Esophagus muscularis mucosa (tissue), 4 donors: ENCODE measurements at regions not wholly inside any gene's neighbourhood (a gene's known extent, or its start where the extent isn't known, plus 50 kb on each side); places are given as distances from the start of the nearest gene placed in this dataset.
A peak's percentile ranks its signal among the peaks of the same experiment; 100 is the strongest.

Source experiments
- DNase-seq: peaks from one replicate; pipeline ENCODE4 v3.0.0-alpha.2; 2017; ENCODE audit errors: extremely low spot score
- H3K27ac ChIP-seq, 4 donors: fragments of 200-600 bp; sonication (generic); replicated peaks in 1 of 4; 1 replicate in 3 of 4; 2 replicates in 1 of 4; pipeline ENCODE4 v1.5.1; 2016 to 2019; ENCODE audit warnings: mild to moderate bottlenecking in 1 of 4
- H3K27me3 ChIP-seq, 4 donors: fragments of 200-600 bp; sonication (generic); one replicate each; pipeline versions ENCODE4 v1.5.1 to v1.6.0; 2016 to 2019
- H3K36me3 ChIP-seq, 4 donors: fragments of 200-600 bp; sonication (generic); one replicate each; pipeline ENCODE4 v1.5.1; 2016 to 2019
- H3K4me1 ChIP-seq, 4 donors: fragments of 200-600 bp; sonication (generic); one replicate each; pipeline ENCODE4 v1.5.1; 2016 to 2019
- H3K4me3 ChIP-seq, 4 donors: fragments of 200-600 bp; sonication (generic); 1 replicate in 2 of 4; 2 replicates in 2 of 4; pipeline ENCODE4 v1.5.1; 2016 to 2019; ENCODE audit warnings: mild to moderate bottlenecking in 4 of 4, moderate library complexity in 1 of 4
- H3K9me3 ChIP-seq, 4 donors: fragments of 200-600 bp; sonication (generic); 1 replicate in 3 of 4; 2 replicates in 1 of 4; pipeline ENCODE4 v1.5.1; 2016 to 2019
- CTCF ChIP-seq, 3 experiments: fragments of 200-600 bp in 2 of 3; fragments of 450-650 bp in 1 of 3; sonication (generic) in 2 of 3; IDR thresholded peaks; one replicate each; pipeline ENCODE4 v1.5.1; 2017 to 2019; ENCODE audit warnings: antibody characterized with exemption in 3 of 3, mild to moderate bottlenecking in 2 of 3, moderate library complexity in 1 of 3
- EP300 ChIP-seq: sonication (generic); formaldehyde crosslinking; IDR thresholded peaks from one replicate; pipeline ENCODE4 v1.6.1; 2017; ENCODE audit warnings: antibody characterized with exemption
- POLR2A ChIP-seq: fragments of 450-650 bp; IDR thresholded peaks from one replicate; pipeline ENCODE4 v1.6.1; 2017; ENCODE audit warnings: antibody characterized with exemption, moderate library complexity, mild to moderate bottlenecking, low read depth
- POLR2AphosphoS5 ChIP-seq, 2 donors: sonication (generic); formaldehyde crosslinking; IDR thresholded peaks; one replicate each; pipeline ENCODE4 v1.6.1; 2017; ENCODE audit warnings: antibody characterized with exemption in 2 of 2
- WGBS: methylation state at CpG from one replicate; pipeline ENCODE4 v1.1.5; 2018; 5-methylcytosine and 5-hydroxymethylcytosine counted together
- intact Hi-C: fragments of 100-400 bp; cut with DNase I; formaldehyde crosslinking; loops from one replicate; pipeline ENCODE4 v1.15.1; 2023

- intact Hi-C loops: no loop called here
- H3K4me1 ChIP-seq: peaks cover 0 to 22% (median 11%) of the 10 kb centered on the region in 4 donors
- no peak for TF ChIP-seq CTCF (IDR thresholded peaks at IDR 0.05)
- peak in 1 of 2 donors; percentile 20 for TF ChIP-seq POLR2AphosphoS5 (IDR thresholded peaks at IDR 0.05)
- TF ChIP-seq POLR2A: no peak
- TF ChIP-seq EP300: no peak
- no peaks in the 10 kb centered on the region for H3K36me3 ChIP-seq
- no peak overlapping the region for H3K4me3 ChIP-seq
- H3K27me3 ChIP-seq: no peaks in the 10 kb centered on the region
- peaks cover 0 to 3% (median 1%) of the 10 kb centered on the region in 4 donors for H3K9me3 ChIP-seq
- no peak for DNase-seq
- peak overlapping the region in 3 of 4 donors; percentile 17 to 67 (median 20) for H3K27ac ChIP-seq
- 43% methylated on average over 9 of the region's 9 CpGs for WGBS
These were observed 212.7 kb upstream of the FGGY start for GRCh38 chr1:59083946-59084865.

DNA sequence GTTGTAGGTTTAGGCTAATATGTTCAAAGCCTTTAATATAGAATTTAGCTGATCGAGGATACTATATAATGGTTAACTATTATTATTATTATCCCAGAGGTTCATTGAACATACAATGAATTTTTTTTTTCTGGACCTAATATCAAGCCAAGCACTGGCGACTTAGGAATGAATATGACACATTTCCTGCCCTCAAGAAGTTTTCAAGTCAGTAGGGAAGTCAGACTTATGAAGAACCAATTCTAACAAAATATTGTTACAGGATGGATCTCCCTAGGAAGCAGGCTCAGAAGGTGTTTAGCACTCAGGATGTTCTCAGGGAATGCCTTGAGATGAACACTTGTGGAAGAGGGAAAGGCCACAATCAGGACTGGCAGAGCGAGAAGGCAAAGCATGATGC lies 211.8 kb upstream of the FGGY start:
- intact Hi-C loops: no loop called here
- H3K27ac ChIP-seq: no peak overlapping the region
- WGBS: 85% methylated on average over 3 of the region's 3 CpGs
- H3K4me3 ChIP-seq: no peak overlapping the region
- peaks cover 0 to 15% (median 9%) of the 10 kb centered on the region in 4 donors for H3K4me1 ChIP-seq
- no peak for DNase-seq
- TF ChIP-seq POLR2AphosphoS5 (IDR thresholded peaks at IDR 0.05) (no peak), CTCF (IDR thresholded peaks at IDR 0.05) (no peak), POLR2A (no peak), EP300 (no peak)
- no peaks in the 10 kb centered on the region for H3K36me3 ChIP-seq
- no peaks in the 10 kb centered on the region for H3K27me3 ChIP-seq
- H3K9me3 ChIP-seq: peaks cover 0 to 6% (median 3%) of the 10 kb centered on the region in 4 donors

DNA sequence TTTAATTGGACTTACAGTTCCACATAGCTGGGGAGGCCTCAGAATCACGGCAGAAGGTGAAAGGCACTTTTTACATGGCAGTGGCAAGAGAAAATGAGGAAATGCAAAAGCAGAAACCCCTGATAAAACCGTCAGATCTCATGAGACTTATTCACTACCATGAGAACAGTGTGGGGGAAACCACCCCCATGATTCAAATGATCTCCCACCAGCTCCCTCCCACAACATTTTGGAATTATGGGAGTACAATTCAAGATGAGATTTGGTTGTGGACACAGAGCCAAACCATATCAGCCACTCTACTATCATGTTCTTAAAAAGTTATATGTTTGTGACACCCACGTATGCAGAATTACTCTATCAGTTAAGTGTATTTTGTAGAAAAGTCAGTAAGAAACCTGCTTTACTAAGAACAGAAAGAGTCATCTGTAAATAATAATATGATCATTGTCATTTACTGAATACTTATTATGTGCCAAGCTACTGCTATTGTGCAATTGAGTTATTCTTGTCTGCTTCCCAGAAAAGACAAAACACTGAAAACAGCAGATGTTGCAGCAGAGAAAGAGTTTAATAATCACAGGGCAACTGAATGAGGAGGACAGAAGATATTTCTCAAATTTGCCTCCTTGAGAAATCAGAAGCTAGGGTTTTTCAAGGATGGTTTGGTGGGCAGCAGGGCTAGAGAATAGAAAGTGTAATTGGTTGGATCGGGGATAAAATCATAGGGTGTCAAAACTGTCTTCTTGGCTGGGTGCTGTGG lies 207.7 kb upstream of the FGGY start:
- Histone ChIP-seq H3K9me3 (peaks cover 0 to 6% (median 3%) of the 10 kb centered on the region in 4 donors), H3K27me3 (no peaks in the 10 kb centered on the region), H3K27ac (no peak overlapping the region), H3K4me1 (peaks cover 0 to 6% (median 5%) of the 10 kb centered on the region in 4 donors), H3K36me3 (no peaks in the 10 kb centered on the region), H3K4me3 (no peak overlapping the region)
- TF ChIP-seq CTCF (IDR thresholded peaks at IDR 0.05) (no peak), POLR2A (no peak), POLR2AphosphoS5 (IDR thresholded peaks at IDR 0.05) (no peak), EP300 (no peak)
- intact Hi-C loops: no loop called here
- 90% methylated on average over 4 of the region's 4 CpGs for WGBS
- no peak for DNase-seq

GRCh38 chr1:59089922-59090457 lies 206.9 kb upstream of the FGGY start:
- TF ChIP-seq POLR2AphosphoS5 (IDR thresholded peaks at IDR 0.05) (no peak), CTCF (IDR thresholded peaks at IDR 0.05) (no peak), EP300 (no peak), POLR2A (no peak)
- intact Hi-C loops: no loop called here
- WGBS: 85% methylated on average over 4 of the region's 4 CpGs

More at GRCh38 chr1:59089922-59090457, 206.9 kb upstream of the FGGY start:
- Histone ChIP-seq H3K27me3 (no peaks in the 10 kb centered on the region), H3K27ac (no peak overlapping the region), H3K9me3 (peaks cover 0 to 6% (median 3%) of the 10 kb centered on the region in 4 donors), H3K36me3 (no peaks in the 10 kb centered on the region), H3K4me1 (no peaks in the 10 kb centered on the region), H3K4me3 (no peak overlapping the region)
- no peak for DNase-seq
